ENCODE measurements at regions not wholly inside any gene's neighbourhood (a gene's known extent, or its start where the extent isn't known, plus 50 kb on each side); places are given as distances from the start of the nearest gene placed in this dataset.

DNA sequence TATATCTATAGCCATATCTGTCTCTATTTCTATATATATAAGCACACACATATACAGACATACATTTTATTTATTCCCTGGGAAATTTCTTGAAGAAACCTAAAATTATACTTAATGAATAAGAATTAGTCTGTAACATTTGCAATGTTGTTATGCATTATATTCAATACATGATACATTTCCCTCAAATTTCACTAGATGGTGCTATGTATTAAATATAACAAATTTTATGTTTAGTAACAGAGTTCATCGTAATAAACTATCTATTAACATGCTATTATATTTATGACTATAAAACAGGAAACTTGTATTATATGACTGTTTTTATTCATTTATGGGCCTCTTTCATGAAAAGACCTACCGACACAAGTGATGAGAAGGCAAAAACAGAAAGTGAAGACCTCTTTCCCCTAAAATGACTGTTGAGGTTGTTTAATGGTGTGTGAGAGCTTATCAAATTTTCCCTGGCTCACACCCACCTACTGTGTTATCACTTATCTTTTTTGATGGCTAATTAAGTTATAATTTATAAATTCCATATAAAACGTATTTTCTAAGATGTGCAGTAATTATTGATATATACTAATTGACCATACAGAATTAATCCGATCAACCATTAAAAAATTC, 881.9 kb downstream of the SLITRK6 start:
- no peak for DNase-seq
- H3K27ac Mint-ChIP-seq, result no peak overlapping the region
- Histone ChIP-seq H3K36me3 (ENCODE audit: insufficient read depth, low read length) (no peaks in the 10 kb centered on the region), H3K4me1 (ENCODE audit: insufficient read depth, low read length) (no peaks in the 10 kb centered on the region), H3K4me3 (ENCODE audit: low read length in 2 of 2) (no peak overlapping the region), H3K27ac (ENCODE audit: low read depth, low read length) (no peak overlapping the region), H3K27me3 (ENCODE audit: insufficient read depth, low read length) (no peaks in the 10 kb centered on the region), H3K9me3 (ENCODE audit: control insufficient read depth in 1 of 2, low read length in 2 of 2) (no peaks in the 10 kb centered on the region)
- peaks cover 0 to 3% (median 0%) of the 10 kb centered on the region in 8 donors for H3K9me3 Mint-ChIP-seq
- POLR2A ChIA-PET (ENCODE audit: partially characterized antibody), result no interaction called here
- no peaks in the 10 kb centered on the region for H3K27me3 Mint-ChIP-seq
- CTCF ChIA-PET (ENCODE audit: partially characterized antibody), result no interaction called here
- H3K36me3 Mint-ChIP-seq, result no peaks in the 10 kb centered on the region
- intact Hi-C loops (cut with micrococcal nuclease), result loop anchor here (5.0 kb wide), 1 partner anchor 890 kb away; no protein-coding TSS in a partner anchor
- no peak overlapping the region for H3K4me3 Mint-ChIP-seq
- no peaks in the 10 kb centered on the region for H3K4me1 Mint-ChIP-seq

- H3K27ac ChIP-seq (ENCODE audit: low read depth, low read length), result no peak overlapping the region
- ChIA-PET CTCF (ENCODE audit: partially characterized antibody) (no interaction called here), POLR2A (ENCODE audit: partially characterized antibody) (no interaction called here)
- H3K9me3 ChIP-seq (ENCODE audit: control insufficient read depth in 1 of 2, low read length in 2 of 2), result no peaks in the 10 kb centered on the region
- H3K9me3 Mint-ChIP-seq, result peaks cover 0 to 4% (median 2%) of the 10 kb centered on the region in 8 donors
- H3K36me3 Mint-ChIP-seq, result no peaks in the 10 kb centered on the region
- no peak overlapping the region for H3K4me3 Mint-ChIP-seq
- intact Hi-C loops (cut with micrococcal nuclease), result no loop called here
- no peak for DNase-seq
- no peak overlapping the region for H3K4me3 ChIP-seq (ENCODE audit: low read length in 2 of 2)
- no peaks in the 10 kb centered on the region for H3K4me1 Mint-ChIP-seq
- H3K27me3 Mint-ChIP-seq, result no peaks in the 10 kb centered on the region
- no peaks in the 10 kb centered on the region for H3K36me3 ChIP-seq (ENCODE audit: insufficient read depth, low read length)
- H3K4me1 ChIP-seq (ENCODE audit: insufficient read depth, low read length), result no peaks in the 10 kb centered on the region
- H3K27ac Mint-ChIP-seq, result no peak overlapping the region
- no peaks in the 10 kb centered on the region for H3K27me3 ChIP-seq (ENCODE audit: insufficient read depth, low read length)
Observed at GRCh38 chr13:84912720-84913119, 886.5 kb downstream of the SLITRK6 start.

- Histone ChIP-seq H3K36me3 (ENCODE audit: insufficient read depth, low read length) (no peaks in the 10 kb centered on the region), H3K4me3 (ENCODE audit: low read length in 2 of 2) (no peak overlapping the region), H3K27me3 (ENCODE audit: insufficient read depth, low read length) (no peaks in the 10 kb centered on the region), H3K9me3 (ENCODE audit: control insufficient read depth in 1 of 2, low read length in 2 of 2) (no peaks in the 10 kb centered on the region), H3K4me1 (ENCODE audit: insufficient read depth, low read length) (no peaks in the 10 kb centered on the region), H3K27ac (ENCODE audit: low read depth, low read length) (no peak overlapping the region)
- DNase-seq, result no peak
- H3K9me3 Mint-ChIP-seq, result peaks cover 0 to 6% (median 3%) of the 10 kb centered on the region in 8 donors
- H3K4me3 Mint-ChIP-seq, result no peak overlapping the region
- intact Hi-C loops (cut with micrococcal nuclease), result no loop called here
- no peaks in the 10 kb centered on the region for H3K4me1 Mint-ChIP-seq
- ChIA-PET CTCF (ENCODE audit: partially characterized antibody) (no interaction called here), POLR2A (ENCODE audit: partially characterized antibody) (no interaction called here)
- H3K36me3 Mint-ChIP-seq, result no peaks in the 10 kb centered on the region
- no peak overlapping the region for H3K27ac Mint-ChIP-seq
- no peaks in the 10 kb centered on the region for H3K27me3 Mint-ChIP-seq
Observed at GRCh38 chr13:84910423-84910822, 888.8 kb downstream of the SLITRK6 start.

DNA sequence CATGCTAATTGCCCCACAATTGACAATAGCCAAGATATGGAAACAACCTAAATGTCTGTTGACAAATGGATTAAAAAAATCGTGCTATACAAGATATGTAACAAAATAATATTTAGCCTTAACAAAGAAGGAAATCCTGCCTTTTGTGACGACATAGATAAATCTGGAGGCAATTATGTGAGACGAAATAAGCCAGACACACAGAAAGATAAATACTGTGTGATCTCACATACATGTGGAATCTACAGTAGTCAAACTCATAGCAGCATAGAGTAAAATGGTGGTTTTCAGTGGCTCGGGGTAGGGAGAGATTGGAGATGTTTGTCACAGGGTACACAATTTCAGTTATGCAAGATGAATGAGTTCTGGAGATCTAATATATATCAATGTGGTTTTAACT, 895.8 kb downstream of the SLITRK6 start:
- H3K4me3 Mint-ChIP-seq, result no peak overlapping the region
- Histone ChIP-seq H3K9me3 (ENCODE audit: control insufficient read depth in 1 of 2, low read length in 2 of 2) (no peaks in the 10 kb centered on the region), H3K4me3 (ENCODE audit: low read length in 2 of 2) (no peak overlapping the region), H3K27me3 (ENCODE audit: insufficient read depth, low read length) (no peaks in the 10 kb centered on the region), H3K4me1 (ENCODE audit: insufficient read depth, low read length) (no peaks in the 10 kb centered on the region), H3K36me3 (ENCODE audit: insufficient read depth, low read length) (no peaks in the 10 kb centered on the region), H3K27ac (ENCODE audit: low read depth, low read length) (no peak overlapping the region)
- ChIA-PET POLR2A (ENCODE audit: partially characterized antibody) (no interaction called here), CTCF (ENCODE audit: partially characterized antibody) (no interaction called here)
- H3K4me1 Mint-ChIP-seq, result no peaks in the 10 kb centered on the region
- no peaks in the 10 kb centered on the region for H3K36me3 Mint-ChIP-seq
- peaks cover 0 to 5% (median 1%) of the 10 kb centered on the region in 8 donors for H3K9me3 Mint-ChIP-seq
- H3K27ac Mint-ChIP-seq, result no peak overlapping the region
- no peak for DNase-seq
- H3K27me3 Mint-ChIP-seq, result no peaks in the 10 kb centered on the region
- intact Hi-C loops (cut with micrococcal nuclease), result no loop called here

GRCh38 chr13:84902243-84902642, 897.0 kb downstream of the SLITRK6 start:
- Histone ChIP-seq H3K36me3 (ENCODE audit: insufficient read depth, low read length) (no peaks in the 10 kb centered on the region), H3K9me3 (ENCODE audit: control insufficient read depth in 1 of 2, low read length in 2 of 2) (no peaks in the 10 kb centered on the region), H3K27ac (ENCODE audit: low read depth, low read length) (no peak overlapping the region), H3K27me3 (ENCODE audit: insufficient read depth, low read length) (no peaks in the 10 kb centered on the region), H3K4me1 (ENCODE audit: insufficient read depth, low read length) (no peaks in the 10 kb centered on the region), H3K4me3 (ENCODE audit: low read length in 2 of 2) (no peak overlapping the region)
- Mint-ChIP-seq H3K36me3 (no peaks in the 10 kb centered on the region), H3K9me3 (peaks cover 0 to 5% (median 1%) of the 10 kb centered on the region in 8 donors), H3K27me3 (no peaks in the 10 kb centered on the region), H3K4me1 (no peaks in the 10 kb centered on the region), H3K27ac (no peak overlapping the region), H3K4me3 (no peak overlapping the region)
- ChIA-PET POLR2A (ENCODE audit: partially characterized antibody) (no interaction called here), CTCF (ENCODE audit: partially characterized antibody) (no interaction called here)
- intact Hi-C loops (cut with micrococcal nuclease), result no loop called here
- no peak for DNase-seq

DNA sequence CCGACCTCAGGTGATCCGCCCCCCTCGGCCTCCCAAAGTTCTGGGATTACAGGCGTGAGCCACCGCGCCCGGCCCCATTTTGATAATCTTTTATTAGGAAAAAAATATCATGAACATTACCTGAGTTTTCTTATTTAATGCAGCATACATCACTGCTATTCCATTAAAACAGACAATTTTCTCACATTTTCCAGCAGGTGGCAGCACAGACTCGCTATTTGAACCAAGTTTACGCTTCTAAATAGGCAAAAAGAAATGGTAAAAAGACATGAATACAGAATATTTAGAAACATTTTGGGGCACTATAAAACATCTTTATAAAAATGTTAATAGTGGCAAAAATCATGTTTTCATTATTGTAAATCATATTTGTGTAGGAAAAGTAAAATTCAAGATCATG, 903.1 kb downstream of the SLITRK6 start:
- peak in 3 of 5 donors; percentile 4 to 15 (median 13) for DNase-seq
- H3K4me3 Mint-ChIP-seq, result no peak overlapping the region

GRCh38 chr13:84894749-84895148, 904.5 kb downstream of the SLITRK6 start:
- CTCF ChIA-PET (ENCODE audit: partially characterized antibody), result interaction anchor here (1.1 kb wide), 1 partner anchor 10 kb away, joined by 3 read pairs; no protein-coding TSS in a partner anchor
- Histone ChIP-seq H3K9me3 (ENCODE audit: control insufficient read depth in 1 of 2, low read length in 2 of 2) (no peaks in the 10 kb centered on the region), H3K27ac (ENCODE audit: low read depth, low read length) (no peak overlapping the region), H3K4me1 (ENCODE audit: insufficient read depth, low read length) (no peaks in the 10 kb centered on the region), H3K36me3 (ENCODE audit: insufficient read depth, low read length) (no peaks in the 10 kb centered on the region), H3K27me3 (ENCODE audit: insufficient read depth, low read length) (no peaks in the 10 kb centered on the region), H3K4me3 (ENCODE audit: low read length in 2 of 2) (no peak overlapping the region)
- H3K36me3 Mint-ChIP-seq, result no peaks in the 10 kb centered on the region
- POLR2A ChIA-PET (ENCODE audit: partially characterized antibody), result no interaction called here
- peaks cover 0 to 3% (median 0%) of the 10 kb centered on the region in 8 donors for H3K9me3 Mint-ChIP-seq
- H3K27ac Mint-ChIP-seq, result no peak overlapping the region
- H3K4me3 Mint-ChIP-seq, result no peak overlapping the region
- no peaks in the 10 kb centered on the region for H3K27me3 Mint-ChIP-seq
- H3K4me1 Mint-ChIP-seq, result no peaks in the 10 kb centered on the region
- DNase-seq, result no peak
- intact Hi-C loops (cut with micrococcal nuclease), result no loop called here

More for the DNA sequence above, 903.1 kb downstream of the SLITRK6 start:
- Mint-ChIP-seq H3K27ac (no peak overlapping the region), H3K4me1 (no peaks in the 10 kb centered on the region), H3K9me3 (peaks cover 0 to 3% (median 0%) of the 10 kb centered on the region in 8 donors), H3K27me3 (no peaks in the 10 kb centered on the region), H3K36me3 (no peaks in the 10 kb centered on the region)
- CTCF ChIA-PET (ENCODE audit: partially characterized antibody), result interaction anchor here (0.9 kb wide), 1 partner anchor 912 kb away, joined by 3 read pairs; no protein-coding TSS in a partner anchor
- H3K36me3 ChIP-seq (ENCODE audit: insufficient read depth, low read length), result no peaks in the 10 kb centered on the region
- H3K4me1 ChIP-seq (ENCODE audit: insufficient read depth, low read length), result no peaks in the 10 kb centered on the region
- no peak overlapping the region for H3K4me3 ChIP-seq (ENCODE audit: low read length in 2 of 2)
- no peaks in the 10 kb centered on the region for H3K27me3 ChIP-seq (ENCODE audit: insufficient read depth, low read length)
- POLR2A ChIA-PET (ENCODE audit: partially characterized antibody), result no interaction called here
- H3K27ac ChIP-seq (ENCODE audit: low read depth, low read length), result no peak overlapping the region
- intact Hi-C loops (cut with micrococcal nuclease), result loop anchor here (1.0 kb wide), 2 partner anchors 910 to 930 kb away; no protein-coding TSS in a partner anchor
- no peaks in the 10 kb centered on the region for H3K9me3 ChIP-seq (ENCODE audit: control insufficient read depth in 1 of 2, low read length in 2 of 2)
